GM19397 (cell line): ENCODE measurements at regions not wholly inside any gene's neighbourhood (a gene's known extent, or its start where the extent isn't known, plus 50 kb on each side); places are given as distances from the start of the nearest gene placed in this dataset.
"Not testable (repeated sequence)": the region's sequence is repeated elsewhere in the genome, so short reads cannot be mapped to it uniquely, and the experiment has no call there.

Source experiments
- ATAC-seq: cut with Tn5 transposase; IDR thresholded peaks from one replicate; pipeline ENCODE4 v1.9.1; 2021; ENCODE audit warnings: mild to moderate bottlenecking, moderate library complexity; ENCODE audit not compliant: unreplicated experiment

DNA sequence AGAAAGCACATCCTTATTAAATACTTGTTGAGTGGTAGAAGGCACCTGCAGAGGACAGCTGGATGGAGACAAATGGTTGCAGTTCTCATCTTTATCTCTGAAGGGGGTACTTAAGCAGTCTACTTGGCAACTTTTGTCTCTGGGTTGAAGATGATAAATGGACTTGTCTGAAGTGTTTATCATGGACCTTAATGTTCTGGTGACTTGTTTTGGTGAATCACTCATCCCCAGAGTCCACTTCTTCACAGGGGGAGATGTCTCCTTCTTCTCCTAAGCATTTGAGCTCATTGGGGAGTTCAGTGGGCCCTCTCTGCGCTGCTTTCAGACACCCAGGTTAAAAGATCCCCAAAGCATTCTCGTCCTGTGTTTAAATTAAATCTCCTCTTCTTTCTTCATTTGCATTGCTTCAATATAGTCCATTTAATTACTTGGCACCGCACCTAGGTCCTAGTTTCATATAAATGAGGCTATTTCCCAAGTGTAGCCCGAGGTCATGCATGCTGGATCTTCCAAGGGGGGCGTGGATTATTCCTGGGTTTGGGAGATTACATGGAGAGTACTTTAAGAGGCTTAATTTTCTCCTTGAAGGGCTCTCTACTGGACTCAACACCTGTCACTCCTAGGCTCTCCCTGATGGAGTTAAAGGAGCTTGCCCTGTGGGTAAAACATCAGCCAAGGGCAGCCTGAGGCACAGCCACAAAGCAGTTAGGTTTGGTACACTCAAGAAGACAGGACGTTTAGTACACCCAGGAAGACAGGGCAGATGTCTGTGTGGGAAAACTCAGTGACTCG, 239.3 kb upstream of the C2CD4B start:
- no peak for ATAC-seq

DNA sequence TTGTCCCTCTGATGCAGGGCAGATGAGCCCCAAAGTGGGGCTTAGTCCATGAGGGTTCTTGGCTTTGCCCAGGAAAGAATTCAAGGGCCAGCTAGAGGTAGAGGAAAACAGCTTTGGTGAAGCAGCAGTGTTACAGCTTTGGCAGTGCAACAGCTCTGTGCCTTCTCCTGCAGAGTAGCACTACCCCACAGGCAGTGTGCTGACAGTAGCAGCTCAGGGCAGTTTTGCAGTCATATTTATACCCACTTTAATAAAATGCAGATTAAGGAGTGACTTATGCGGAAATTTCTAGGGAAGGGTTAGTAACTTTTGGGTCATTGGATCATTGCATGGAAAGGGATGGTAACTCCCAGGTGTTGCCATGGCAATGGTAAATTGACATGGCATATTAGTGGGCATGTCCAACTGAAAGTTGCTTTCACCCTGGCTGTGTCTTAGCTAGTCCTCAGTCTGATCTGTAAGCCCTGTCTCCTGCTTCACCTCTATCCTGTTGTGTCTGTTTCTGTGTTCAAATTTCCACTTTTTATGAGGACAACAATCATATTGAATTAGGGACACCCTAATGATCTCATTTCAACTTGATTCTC, 241.3 kb upstream of the C2CD4B start:
- no peak for ATAC-seq

DNA sequence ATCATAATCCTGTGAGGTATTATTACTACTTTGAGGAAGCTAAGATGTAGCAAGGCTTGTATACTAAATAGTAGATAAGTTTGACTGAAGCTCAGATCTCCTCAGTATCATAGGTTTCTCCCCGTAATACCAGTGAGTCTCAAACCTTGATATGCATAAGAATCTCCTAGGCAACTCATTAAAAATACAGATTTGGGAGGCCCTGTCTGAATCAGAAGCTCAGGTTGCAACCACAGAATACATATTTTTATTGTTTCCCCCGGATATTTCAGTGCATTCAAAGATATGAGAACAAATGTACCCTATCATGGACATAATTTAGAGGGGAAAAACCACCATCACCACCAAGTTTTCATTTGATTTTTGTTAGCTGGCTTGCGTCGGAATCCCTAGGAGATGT, 242.1 kb upstream of the C2CD4B start:
- no peak for ATAC-seq

DNA sequence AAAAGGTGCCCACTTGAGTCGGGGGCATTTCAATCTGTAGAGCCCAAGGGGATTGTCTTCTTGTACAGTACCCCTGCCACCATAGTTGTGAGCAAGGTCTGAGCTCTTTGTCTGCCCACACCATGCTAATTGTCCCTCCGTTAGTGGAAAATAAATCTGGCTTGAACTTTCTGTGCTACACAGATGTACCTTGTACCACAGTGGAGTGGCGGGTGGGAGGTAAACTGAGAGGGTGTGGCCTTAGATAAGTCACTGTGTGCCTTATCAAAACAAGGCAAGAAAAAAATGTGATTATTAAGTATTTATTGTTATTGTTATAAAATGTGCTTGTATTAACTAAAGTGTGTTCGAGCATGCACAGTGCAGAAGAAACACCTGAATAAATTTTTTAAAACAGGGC, 242.9 kb upstream of the C2CD4B start:
- ATAC-seq, result no peak

DNA sequence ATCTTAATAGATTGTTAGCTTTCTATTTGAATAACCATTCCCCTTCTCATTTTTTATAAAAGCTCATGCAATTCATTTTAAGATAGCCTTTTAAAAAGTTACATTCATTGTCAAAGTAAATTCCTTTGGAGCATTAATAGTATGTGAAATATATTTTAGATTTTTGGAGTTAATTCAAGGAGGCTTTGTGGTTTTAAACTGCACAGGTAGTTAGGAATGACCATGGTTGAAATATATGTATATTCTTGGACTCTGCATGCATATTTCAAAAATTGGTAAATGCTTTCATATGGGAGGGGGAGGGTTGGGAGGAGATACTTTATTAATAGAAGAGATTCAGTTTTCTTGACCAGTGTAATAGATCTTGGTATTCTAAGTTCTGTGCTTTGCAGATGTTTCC, 244.4 kb upstream of the C2CD4B start:
- ATAC-seq, result no peak

DNA sequence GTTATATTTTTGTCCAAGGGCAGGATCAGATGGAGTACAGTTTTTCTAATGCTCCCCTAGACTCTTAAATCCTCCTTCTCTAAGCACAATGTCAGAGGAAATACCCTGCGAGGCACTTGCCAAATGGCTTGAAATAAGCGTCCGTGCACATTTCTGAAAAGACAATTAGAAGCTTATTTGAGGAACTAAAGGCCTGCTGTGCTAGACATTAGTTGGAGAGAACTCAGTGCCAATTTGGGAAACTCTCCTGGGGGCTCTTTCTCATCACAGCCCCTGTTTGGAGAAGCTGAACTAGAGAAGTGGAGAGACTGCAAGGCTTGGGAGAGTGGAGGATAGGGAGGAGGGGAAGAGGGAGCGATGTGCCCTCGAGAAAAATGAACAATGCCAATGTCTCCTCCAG, 247.6 kb upstream of the C2CD4B start:
- ATAC-seq, result no peak

DNA sequence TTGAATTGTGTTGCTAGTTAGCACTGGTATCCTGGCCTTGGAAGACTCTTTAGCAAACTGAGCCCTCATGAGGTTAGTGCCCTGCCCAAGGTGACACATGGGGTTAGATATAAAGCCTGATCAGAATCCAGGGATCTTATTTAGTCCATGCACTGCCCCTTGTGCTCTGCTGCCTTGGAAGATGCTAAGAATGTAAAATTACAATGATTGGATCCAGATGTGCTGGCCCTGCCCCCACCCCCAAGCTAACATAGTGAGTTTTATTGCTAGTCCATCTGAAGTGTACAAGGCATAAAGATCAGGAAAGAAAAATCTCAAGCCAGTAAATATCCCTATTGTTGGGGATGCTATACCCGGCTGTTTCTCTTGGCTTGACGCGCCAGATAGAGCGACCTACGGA, 248.1 kb upstream of the C2CD4B start:
- ATAC-seq, result no peak

DNA sequence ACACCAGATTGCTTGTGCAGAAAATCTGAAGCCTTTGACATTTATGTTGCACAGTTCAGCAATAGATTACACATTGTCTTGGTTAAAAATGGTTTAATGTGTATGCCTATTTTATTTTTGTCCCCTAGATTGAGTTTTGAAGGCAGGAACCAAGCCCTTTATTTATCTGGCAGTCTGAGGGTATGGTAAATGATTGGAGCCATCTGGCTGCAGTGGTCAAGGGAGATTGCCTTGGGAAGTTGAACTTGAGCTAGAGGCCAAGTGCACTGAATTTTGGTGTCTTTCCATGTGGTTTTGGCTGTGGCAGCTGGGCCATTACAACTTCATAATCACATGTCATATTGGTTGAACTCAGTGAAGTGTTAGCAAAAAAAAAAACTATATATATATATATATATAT, 248.7 kb upstream of the C2CD4B start:
- ATAC-seq, result no peak

DNA sequence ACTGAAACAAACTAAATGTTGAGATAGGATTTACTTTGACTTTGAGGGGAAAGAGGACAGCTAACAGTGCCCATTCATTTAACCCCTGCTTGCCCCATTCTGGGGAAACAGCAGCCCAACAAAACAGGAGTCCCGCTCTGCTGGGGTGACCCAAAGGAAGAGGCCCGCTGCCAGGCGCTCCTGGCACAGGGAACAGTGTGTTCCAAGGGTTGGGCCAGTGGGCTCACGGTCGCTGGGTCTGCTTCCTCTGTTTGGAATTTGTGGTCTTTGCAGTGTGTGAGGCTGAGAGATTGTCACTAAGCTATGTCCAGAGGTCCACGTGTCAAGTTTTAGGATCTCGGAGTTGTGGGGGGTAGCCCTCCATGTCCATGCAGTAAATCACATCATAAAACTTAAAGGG, 250.4 kb upstream of the C2CD4B start:
- ATAC-seq, result no peak

DNA sequence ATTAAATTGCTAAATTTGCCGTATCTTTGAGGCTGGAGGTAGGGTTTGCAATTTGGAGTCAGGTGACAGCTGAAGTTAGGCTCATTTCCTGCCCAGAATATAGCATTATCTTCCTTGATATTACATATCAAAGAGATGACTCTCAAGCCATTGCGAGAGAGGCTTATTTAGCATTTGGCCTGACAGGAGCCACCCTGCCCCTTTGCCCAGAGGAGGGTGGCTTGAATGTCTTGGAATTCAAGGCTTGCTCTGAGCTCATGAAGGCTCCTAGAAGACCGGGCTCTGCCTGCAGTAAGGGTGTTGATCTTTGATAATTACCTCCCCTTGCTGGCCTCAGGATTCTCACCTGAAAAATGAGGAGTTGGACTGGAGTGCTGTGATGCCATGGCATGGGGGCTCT, 251.4 kb upstream of the C2CD4B start:
- no peak for ATAC-seq

DNA sequence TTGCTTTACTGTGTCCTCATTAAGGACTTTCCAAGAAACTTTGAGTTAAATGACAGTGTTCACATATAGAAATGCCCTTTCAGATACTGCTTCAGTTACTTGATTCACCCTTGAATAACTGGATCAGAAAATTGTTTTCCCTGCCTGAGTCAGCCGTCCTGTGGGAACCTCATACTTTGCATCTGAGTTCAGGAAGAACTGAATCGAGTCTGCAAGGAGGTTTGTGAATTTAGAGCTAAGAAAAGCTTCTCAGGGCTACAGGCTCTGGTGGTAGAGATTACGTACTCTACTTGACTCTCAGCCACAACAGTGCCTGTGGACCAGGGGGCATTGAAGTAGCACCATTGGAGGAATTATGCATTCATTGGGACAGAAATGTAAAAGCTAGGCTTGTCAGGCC, 252.4 kb upstream of the C2CD4B start:
- no peak for ATAC-seq

DNA sequence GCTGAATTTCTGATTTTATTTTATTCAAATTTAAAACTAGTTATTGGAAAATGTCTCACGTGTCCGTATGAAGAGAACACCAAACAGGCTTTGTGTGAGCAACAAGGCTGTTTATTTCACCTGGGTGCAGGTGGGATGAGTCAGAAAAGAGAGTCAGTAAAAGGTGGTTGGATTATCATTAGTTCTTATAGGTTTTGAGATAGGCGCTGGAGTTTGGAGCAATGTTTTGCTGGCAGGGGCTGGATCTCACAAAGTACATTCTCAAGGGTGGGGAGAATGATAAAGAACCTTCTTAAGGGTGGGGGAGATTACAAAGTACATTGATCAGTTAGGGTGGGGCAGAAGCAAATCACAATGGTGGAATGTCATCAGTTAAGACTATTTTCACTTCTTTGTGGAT, 253.4 kb upstream of the C2CD4B start:
- not testable (repeated sequence) for ATAC-seq

DNA sequence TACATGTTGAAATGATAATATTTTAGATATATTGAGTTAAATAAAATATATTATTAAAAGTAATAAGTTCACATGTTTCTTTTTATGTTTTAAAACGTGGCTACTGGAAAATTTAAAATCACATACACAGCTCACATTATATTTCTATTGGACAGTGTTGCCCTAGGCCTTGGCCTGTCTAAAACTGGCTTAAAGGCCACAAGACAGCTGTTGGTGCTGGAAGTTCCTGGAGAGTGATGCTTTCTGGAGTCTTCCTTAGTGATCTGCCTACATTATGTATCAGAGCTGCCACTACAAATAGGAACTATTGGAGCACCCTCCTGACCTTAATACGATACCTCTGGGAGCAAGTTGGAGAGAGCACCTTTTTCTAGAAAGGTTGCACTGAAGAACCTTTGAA, 254.1 kb upstream of the C2CD4B start:
- ATAC-seq, result no peak

DNA sequence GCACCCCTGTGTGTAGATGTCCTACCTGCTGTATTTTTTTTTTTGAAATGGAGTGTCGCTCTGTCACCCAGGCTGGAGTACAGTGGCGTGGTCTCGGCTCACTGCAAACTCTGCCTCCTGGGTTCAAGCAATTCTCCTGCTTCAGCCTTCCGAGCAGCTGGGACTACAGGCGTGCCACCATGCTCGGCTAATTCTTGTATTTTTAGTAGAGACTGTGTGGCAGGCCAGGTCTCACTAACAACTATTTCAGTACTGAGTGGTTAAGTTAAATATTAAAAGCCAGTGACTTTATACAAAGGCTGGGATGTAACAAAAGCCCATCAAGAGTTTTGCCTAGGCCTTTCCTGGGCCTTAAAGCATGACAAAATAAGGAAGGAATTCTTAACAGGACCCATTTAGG, 255.3 kb upstream of the C2CD4B start:
- not testable (repeated sequence) for ATAC-seq

DNA sequence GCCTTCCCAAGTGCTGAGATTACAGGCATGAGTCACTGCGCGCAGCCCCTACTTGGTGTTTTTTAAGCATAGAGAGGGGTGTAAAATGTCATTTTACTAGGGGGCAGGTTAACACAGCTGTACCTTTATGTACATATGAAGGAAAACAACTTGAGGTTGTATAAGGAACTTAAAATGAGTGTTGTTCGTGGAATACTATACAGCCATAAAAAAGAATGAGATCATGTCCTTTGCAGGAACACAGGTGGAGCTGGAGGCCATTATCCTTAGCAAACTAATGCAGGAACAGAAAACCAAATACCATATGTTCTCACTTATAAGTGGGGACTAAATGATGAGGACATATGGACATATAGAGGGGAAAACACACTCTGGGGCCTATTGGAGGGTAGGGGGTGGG, 256.2 kb upstream of the C2CD4B start:
- no peak for ATAC-seq

DNA sequence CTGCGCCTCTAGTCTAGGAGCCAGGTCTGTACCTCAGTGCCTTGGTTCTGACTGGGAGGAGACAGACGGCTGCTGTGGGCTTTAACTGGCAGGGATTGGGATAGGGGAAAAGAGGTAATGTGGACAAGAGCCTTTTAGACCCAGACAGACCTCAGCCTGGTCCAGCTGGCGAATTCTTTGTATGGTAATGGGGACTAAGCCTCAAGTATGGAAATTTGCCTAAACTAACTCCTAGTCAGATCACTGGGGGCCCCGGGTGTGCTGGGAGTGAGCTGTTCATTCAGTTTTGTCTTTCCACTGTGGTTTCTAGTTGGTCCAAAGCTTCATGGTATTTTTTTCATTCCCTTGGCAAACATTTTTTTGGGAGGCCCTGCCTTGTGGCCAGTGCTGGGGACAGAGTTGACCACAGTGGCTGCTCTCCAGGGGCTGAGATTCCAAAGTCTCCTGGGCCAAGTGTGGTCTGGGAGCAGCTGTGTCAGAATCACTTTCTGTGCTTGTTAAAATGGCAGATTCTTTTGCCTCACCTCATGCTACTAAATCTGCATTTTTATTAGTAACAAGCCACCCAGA, 261.4 kb upstream of the C2CD4B start:
- ATAC-seq, result no peak

DNA sequence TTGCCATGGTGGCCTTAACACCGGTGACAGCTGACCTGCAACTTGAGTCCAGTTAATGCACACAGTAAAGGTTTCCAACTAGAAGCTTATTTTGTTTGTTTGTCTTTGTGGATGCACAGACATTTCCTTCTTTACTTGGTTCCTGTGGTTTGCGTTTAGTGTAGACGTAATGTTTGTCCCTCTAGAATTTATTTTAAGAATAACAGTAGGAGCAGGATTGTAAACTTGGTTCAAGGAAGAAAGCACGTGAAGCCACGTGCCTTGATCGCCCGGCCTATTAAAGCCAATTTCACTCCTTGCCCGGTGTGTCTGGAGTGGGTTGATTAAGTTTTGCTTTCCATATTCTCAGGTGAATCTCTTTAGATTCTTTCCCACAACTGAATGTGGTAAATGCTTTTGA, 263.2 kb upstream of the C2CD4B start:
- no peak for ATAC-seq

DNA sequence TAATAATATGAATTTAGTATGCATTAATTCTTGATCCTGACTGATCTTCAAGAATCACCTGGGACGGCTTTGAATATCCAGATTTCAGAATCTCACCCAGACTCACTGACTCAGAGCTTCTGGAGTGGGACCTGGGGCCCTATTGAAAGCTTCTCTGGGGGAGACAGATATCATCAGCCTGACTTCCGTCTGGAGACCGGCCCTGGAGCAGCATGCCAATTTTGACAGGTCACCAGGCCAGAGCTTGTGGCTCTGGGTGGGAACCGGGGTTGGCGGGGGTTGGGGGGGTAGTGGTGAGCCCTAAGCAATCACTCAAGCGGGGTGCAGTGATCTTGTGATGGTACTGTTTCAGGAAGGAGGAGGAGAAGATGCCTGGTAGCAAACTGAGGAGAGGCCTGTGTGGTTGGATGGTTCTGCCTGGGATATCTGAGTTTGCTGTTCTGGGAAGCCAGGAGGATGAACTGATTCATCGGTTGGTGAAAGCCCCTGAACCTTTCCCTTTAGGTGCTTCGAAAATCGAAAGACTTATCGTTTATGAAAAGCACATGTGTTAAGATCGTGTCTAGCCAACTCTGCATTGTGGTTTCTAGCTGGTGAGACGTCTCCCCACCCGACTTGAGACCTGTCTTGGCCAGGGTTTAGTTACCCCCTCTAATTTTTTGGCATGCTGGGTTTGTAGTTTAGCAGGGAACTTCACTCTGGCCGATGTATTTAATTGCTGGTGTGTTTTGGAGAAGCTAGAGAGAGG, 263.9 kb upstream of the C2CD4B start:
- ATAC-seq, result no peak

DNA sequence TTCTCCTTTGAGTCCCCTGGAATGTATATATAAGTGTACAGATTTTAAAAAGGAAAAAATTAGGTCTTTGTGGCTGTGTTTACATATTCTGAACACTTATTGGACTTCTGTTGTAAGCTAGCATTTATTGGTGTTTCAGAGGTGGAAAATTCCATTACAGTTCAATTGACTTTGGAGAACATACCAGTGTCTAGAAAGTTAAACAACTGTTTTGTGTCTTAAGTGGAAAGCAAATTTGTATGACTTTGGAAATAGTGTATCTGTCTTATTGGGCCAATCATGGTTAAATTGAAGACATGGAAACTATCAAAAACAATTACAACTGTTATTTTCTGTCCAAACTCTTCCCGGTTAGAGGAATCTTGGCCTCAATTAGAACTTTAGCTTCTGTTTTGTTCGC, 265.0 kb upstream of the C2CD4B start:
- no peak for ATAC-seq

DNA sequence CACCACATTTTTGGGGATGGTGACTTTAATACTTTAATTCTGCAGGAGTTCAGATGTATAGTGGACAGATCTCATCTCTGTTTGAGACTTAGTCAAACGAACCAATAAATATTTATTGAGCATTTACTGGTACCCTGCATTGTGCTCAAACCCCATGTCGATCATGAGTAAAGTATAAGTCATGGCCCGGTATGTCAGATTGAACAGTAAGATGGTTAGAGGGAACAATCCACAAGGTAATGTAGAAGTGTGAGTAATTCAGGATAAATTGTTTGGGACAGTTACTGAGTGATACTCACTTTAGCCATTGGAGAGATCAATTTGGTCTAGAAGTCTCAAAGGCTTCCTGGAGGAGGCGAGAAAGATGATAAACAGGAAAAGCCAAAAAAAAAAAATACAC, 265.5 kb upstream of the C2CD4B start:
- ATAC-seq, result no peak

DNA sequence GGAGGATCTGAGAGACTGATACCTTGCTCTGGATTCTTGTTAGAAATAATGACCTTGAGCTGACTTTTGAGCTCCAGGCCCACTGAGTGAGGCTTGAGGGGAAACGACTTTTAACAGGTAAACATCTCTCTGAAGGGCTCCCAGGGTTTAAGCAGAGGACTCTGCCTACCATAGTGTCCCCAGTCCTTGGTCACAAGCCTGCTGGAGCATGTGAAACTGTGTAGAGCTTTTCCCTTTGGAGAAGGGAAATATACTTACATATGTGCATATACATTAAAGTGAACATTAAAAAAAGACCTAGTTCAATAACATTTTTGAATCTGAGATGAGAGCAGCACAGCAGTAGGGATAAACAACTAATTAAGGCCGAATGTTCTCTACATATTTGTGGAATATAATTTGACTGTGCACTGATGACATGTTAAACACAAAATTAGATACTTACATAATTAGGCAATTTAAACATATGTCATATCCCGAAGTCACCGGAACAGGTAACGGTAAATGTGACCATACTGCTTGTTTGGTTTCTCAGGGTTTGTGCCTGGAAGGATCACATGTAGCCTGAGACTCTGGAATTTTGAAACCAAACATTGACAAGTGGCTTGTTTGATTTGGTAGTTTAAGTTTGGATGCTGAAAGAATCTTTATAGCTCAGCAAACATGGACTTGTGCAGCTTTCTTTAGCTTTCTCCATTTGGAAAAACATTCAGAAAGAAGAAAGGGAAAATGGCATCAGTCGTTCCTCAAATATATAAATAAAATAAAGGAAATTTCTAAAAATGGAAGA, 266.1 kb upstream of the C2CD4B start:
- no peak for ATAC-seq
